Stimulated activated CD4-positive, alpha-beta T cell treated with anti-CD3 and anti-CD28 coated beads, Interleukin-1b, Interleukin-23, amount 100 ng/mL, for 48 hours (primary cell): ENCODE measurements at regions not wholly inside any gene's neighbourhood (a gene's known extent, or its start where the extent isn't known, plus 50 kb on each side); places are given as distances from the start of the nearest gene placed in this dataset.

Source experiments
- DNase-seq: peaks from one replicate; pipeline ENCODE4 v3.0.0-alpha.2; 2020

GRCh38 chr20:21820688-21821087, 115.2 kb downstream of the PAX1 start:
- DNase-seq: no peak

- DNase-seq: no peak
Observed at GRCh38 chr20:21820045-21820444, 114.6 kb downstream of the PAX1 start.

- DNase-seq: no peak
Observed at GRCh38 chr20:21812379-21812778, 106.9 kb downstream of the PAX1 start.

GRCh38 chr20:21809961-21810523, 104.6 kb downstream of the PAX1 start:
- no peak for DNase-seq

GRCh38 chr20:21808863-21809664, 103.6 kb downstream of the PAX1 start:
- peak; percentile 34 for DNase-seq

GRCh38 chr20:21808139-21808538, 102.7 kb downstream of the PAX1 start:
- no peak for DNase-seq

GRCh38 chr20:21804802-21805201, 99.3 kb downstream of the PAX1 start:
- no peak for DNase-seq

- no peak for DNase-seq
Observed at GRCh38 chr20:21801193-21801592, 95.7 kb downstream of the PAX1 start.

GRCh38 chr20:21798384-21798783, 92.9 kb downstream of the PAX1 start:
- no peak for DNase-seq

- no peak for DNase-seq
Observed at GRCh38 chr20:21796059-21796458, 90.6 kb downstream of the PAX1 start.

- no peak for DNase-seq
Observed at GRCh38 chr20:21788082-21788481, 82.6 kb downstream of the PAX1 start.

GRCh38 chr20:21781446-21782075, 76.1 kb downstream of the PAX1 start:
- no peak for DNase-seq

GRCh38 chr20:21780528-21780927, 75.1 kb downstream of the PAX1 start:
- no peak for DNase-seq
